ENCODE measurements at regions not wholly inside any gene's neighbourhood (a gene's known extent, or its start where the extent isn't known, plus 50 kb on each side); places are given as distances from the start of the nearest gene placed in this dataset.

GRCh38 chr6:82705579-82705978, 342.0 kb downstream of the TPBG start:
- H3K36me3 ChIP-seq (ENCODE audit: low read depth, missing control alignments), result no peaks in the 10 kb centered on the region
- H3K27ac ChIP-seq, result no peak overlapping the region
- no peaks in the 10 kb centered on the region for H3K9me3 ChIP-seq
- H3K4me1 ChIP-seq, result no peaks in the 10 kb centered on the region
- H3K27me3 ChIP-seq, result no peaks in the 10 kb centered on the region
- DNase-seq, result no peak
- intact Hi-C loops (cut with DNase I; ENCODE audit: low total_unique reads), result no loop called here
- H3K4me3 ChIP-seq, result no peak overlapping the region
- WGBS, 2 donors, result 87 to 89% methylated on average over 3 of the region's 3 CpGs
- TF ChIP-seq POLR2A (IDR thresholded peaks at IDR 0.05) (no peak), CTCF (IDR thresholded peaks at IDR 0.05) (no peak)

- Histone ChIP-seq H3K9me3 (no peaks in the 10 kb centered on the region), H3K27ac (no peak overlapping the region), H3K4me1 (no peaks in the 10 kb centered on the region), H3K36me3 (ENCODE audit: low read depth, missing control alignments) (no peaks in the 10 kb centered on the region), H3K4me3 (no peak overlapping the region), H3K27me3 (no peaks in the 10 kb centered on the region)
- TF ChIP-seq CTCF (IDR thresholded peaks at IDR 0.05) (no peak), POLR2A (IDR thresholded peaks at IDR 0.05) (no peak)
- DNase-seq, result no peak
- intact Hi-C loops (cut with DNase I; ENCODE audit: low total_unique reads), result no loop called here
- 80 to 83% methylated on average over 7 of the region's 7 CpGs for WGBS, 2 donors
Observed at GRCh38 chr6:82711105-82711827, 347.6 kb downstream of the TPBG start.

- DNase-seq, result no peak
- no peaks in the 10 kb centered on the region for H3K9me3 ChIP-seq
- TF ChIP-seq POLR2A (IDR thresholded peaks at IDR 0.05) (no peak), CTCF (IDR thresholded peaks at IDR 0.05) (no peak)
- no peaks in the 10 kb centered on the region for H3K36me3 ChIP-seq (ENCODE audit: low read depth, missing control alignments)
- no peaks in the 10 kb centered on the region for H3K27me3 ChIP-seq
- intact Hi-C loops (cut with DNase I; ENCODE audit: low total_unique reads), result no loop called here
- no peak overlapping the region for H3K27ac ChIP-seq
- H3K4me3 ChIP-seq, result no peak overlapping the region
- no peaks in the 10 kb centered on the region for H3K4me1 ChIP-seq
- 69 to 85% methylated on average over 2 of the region's 2 CpGs for WGBS, 2 donors
Observed at GRCh38 chr6:82711971-82712370, 348.4 kb downstream of the TPBG start.

- 78 to 82% methylated on average over 2 of the region's 2 CpGs for WGBS, 2 donors
- intact Hi-C loops (cut with DNase I; ENCODE audit: low total_unique reads), result no loop called here
- Histone ChIP-seq H3K4me1 (no peaks in the 10 kb centered on the region), H3K4me3 (no peak overlapping the region), H3K9me3 (no peaks in the 10 kb centered on the region), H3K36me3 (ENCODE audit: low read depth, missing control alignments) (no peaks in the 10 kb centered on the region), H3K27me3 (no peaks in the 10 kb centered on the region), H3K27ac (no peak overlapping the region)
- DNase-seq, result no peak
- TF ChIP-seq POLR2A (IDR thresholded peaks at IDR 0.05) (no peak), CTCF (IDR thresholded peaks at IDR 0.05) (no peak)
Observed at GRCh38 chr6:82712389-82712788, 348.8 kb downstream of the TPBG start.

- no peaks in the 10 kb centered on the region for H3K27me3 ChIP-seq
- WGBS, 2 donors, result 30 to 56% methylated on average over 1 of the region's 1 CpG
- H3K9me3 ChIP-seq, result no peaks in the 10 kb centered on the region
- intact Hi-C loops (cut with DNase I; ENCODE audit: low total_unique reads), result no loop called here
- H3K27ac ChIP-seq, result no peak overlapping the region
- DNase-seq, result no peak
- H3K4me3 ChIP-seq, result no peak overlapping the region
- H3K4me1 ChIP-seq, result no peaks in the 10 kb centered on the region
- no peaks in the 10 kb centered on the region for H3K36me3 ChIP-seq (ENCODE audit: low read depth, missing control alignments)
- peak in 1 of 3 experiments; percentile 42 for TF ChIP-seq CTCF (IDR thresholded peaks at IDR 0.05)
- TF ChIP-seq POLR2A (IDR thresholded peaks at IDR 0.05), result no peak
Observed at GRCh38 chr6:82712826-82713225, 349.2 kb downstream of the TPBG start.
